ENCODE measurements at regions not wholly inside any gene's neighbourhood (a gene's known extent, or its start where the extent isn't known, plus 50 kb on each side); places are given as distances from the start of the nearest gene placed in this dataset.

DNA sequence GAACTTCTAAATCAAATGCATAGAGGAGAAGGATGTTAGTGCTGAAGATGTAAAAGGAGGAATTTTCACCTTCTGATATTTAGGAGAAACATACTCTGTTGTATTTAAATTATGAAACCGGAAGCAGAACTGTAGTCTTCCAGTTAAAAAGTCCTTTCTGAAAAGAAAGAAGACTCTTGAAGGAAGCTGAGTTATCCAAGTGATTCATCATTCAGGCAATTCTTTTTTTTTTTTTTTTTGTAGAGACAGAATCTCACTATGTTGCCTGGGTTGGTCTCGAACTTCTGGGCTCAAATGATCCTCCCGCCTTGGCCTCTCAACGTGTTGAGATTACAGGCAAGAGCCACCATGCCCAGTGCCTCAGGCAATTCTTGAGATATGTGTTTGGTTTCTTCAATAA, 424.8 kb upstream of the TPM1 start:
- Mint-ChIP-seq H3K27me3 (ENCODE audit: unreplicated experiment) (peaks cover 2% of the 10 kb centered on the region), H3K4me3 (ENCODE audit: unreplicated experiment) (no peak overlapping the region), H3K27ac (ENCODE audit: unreplicated experiment) (no peak overlapping the region), H3K9me3 (ENCODE audit: unreplicated experiment) (no peaks in the 10 kb centered on the region), H3K4me1 (ENCODE audit: low read depth, unreplicated experiment) (peaks cover 7% of the 10 kb centered on the region), H3K36me3 (ENCODE audit: unreplicated experiment) (no peaks in the 10 kb centered on the region)
- DNase-seq, result no peak
- TF ChIP-seq, protein P1, sequence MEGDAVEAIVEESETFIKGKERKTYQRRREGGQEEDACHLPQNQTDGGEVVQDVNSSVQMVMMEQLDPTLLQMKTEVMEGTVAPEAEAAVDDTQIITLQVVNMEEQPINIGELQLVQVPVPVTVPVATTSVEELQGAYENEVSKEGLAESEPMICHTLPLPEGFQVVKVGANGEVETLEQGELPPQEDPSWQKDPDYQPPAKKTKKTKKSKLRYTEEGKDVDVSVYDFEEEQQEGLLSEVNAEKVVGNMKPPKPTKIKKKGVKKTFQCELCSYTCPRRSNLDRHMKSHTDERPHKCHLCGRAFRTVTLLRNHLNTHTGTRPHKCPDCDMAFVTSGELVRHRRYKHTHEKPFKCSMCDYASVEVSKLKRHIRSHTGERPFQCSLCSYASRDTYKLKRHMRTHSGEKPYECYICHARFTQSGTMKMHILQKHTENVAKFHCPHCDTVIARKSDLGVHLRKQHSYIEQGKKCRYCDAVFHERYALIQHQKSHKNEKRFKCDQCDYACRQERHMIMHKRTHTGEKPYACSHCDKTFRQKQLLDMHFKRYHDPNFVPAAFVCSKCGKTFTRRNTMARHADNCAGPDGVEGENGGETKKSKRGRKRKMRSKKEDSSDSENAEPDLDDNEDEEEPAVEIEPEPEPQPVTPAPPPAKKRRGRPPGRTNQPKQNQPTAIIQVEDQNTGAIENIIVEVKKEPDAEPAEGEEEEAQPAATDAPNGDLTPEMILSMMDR (IDR thresholded peaks at IDR 0.05; ENCODE audit: partially characterized antibody, unreplicated experiment), result no peak

DNA sequence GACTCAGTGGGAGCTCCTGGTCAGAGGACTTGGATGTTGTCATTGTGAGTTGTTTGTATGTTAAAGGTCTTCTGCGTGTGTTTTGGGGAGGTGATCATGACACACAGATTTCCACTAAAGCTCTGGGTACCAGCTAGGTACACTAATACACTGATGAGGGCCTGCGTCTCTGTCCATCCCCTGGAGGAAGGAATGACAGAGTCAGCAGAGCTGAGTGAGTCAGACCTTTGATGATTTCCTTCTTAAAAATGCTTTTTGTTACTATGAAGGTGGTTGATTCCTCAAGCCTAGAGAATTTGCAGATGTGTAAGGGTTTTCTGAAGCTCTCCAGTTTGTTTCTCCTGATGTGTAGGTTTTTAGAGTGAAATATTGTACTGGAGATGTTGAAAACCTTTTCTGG, 424.1 kb upstream of the TPM1 start:
- Mint-ChIP-seq H3K36me3 (ENCODE audit: unreplicated experiment) (no peaks in the 10 kb centered on the region), H3K27me3 (ENCODE audit: unreplicated experiment) (peaks cover 3% of the 10 kb centered on the region), H3K9me3 (ENCODE audit: unreplicated experiment) (no peaks in the 10 kb centered on the region), H3K27ac (ENCODE audit: unreplicated experiment) (no peak overlapping the region), H3K4me3 (ENCODE audit: unreplicated experiment) (no peak overlapping the region), H3K4me1 (ENCODE audit: low read depth, unreplicated experiment) (peaks cover 11% of the 10 kb centered on the region)
- no peak for DNase-seq
- TF ChIP-seq, protein P1 (IDR thresholded peaks at IDR 0.05; ENCODE audit: partially characterized antibody, unreplicated experiment), result no peak

GRCh38 chr15:62618846-62619504, 423.6 kb upstream of the TPM1 start:
- H3K27ac Mint-ChIP-seq (ENCODE audit: unreplicated experiment), result no peak overlapping the region
- no peak overlapping the region for H3K4me3 Mint-ChIP-seq (ENCODE audit: unreplicated experiment)
- DNase-seq, result no peak
- H3K4me1 Mint-ChIP-seq (ENCODE audit: low read depth, unreplicated experiment), result peaks cover 11% of the 10 kb centered on the region
- H3K27me3 Mint-ChIP-seq (ENCODE audit: unreplicated experiment), result peaks cover 3% of the 10 kb centered on the region
- TF ChIP-seq, protein P1 (IDR thresholded peaks at IDR 0.05; ENCODE audit: partially characterized antibody, unreplicated experiment), result no peak
- H3K9me3 Mint-ChIP-seq (ENCODE audit: unreplicated experiment), result no peaks in the 10 kb centered on the region
- H3K36me3 Mint-ChIP-seq (ENCODE audit: unreplicated experiment), result no peaks in the 10 kb centered on the region

- peak overlapping the region; percentile 4 for H3K27ac Mint-ChIP-seq (ENCODE audit: unreplicated experiment)
- peaks cover 11% of the 10 kb centered on the region for H3K4me1 Mint-ChIP-seq (ENCODE audit: low read depth, unreplicated experiment)
- no peaks in the 10 kb centered on the region for H3K36me3 Mint-ChIP-seq (ENCODE audit: unreplicated experiment)
- no peak overlapping the region for H3K4me3 Mint-ChIP-seq (ENCODE audit: unreplicated experiment)
- peaks cover 3% of the 10 kb centered on the region for H3K27me3 Mint-ChIP-seq (ENCODE audit: unreplicated experiment)
- DNase-seq, result no peak
- no peaks in the 10 kb centered on the region for H3K9me3 Mint-ChIP-seq (ENCODE audit: unreplicated experiment)
- TF ChIP-seq, protein P1 (IDR thresholded peaks at IDR 0.05; ENCODE audit: partially characterized antibody, unreplicated experiment), result no peak
Measured at GRCh38 chr15:62619526-62619925, 423.0 kb upstream of the TPM1 start.

GRCh38 chr15:62622775-62623174, 419.8 kb upstream of the TPM1 start:
- DNase-seq, result no peak
- peaks cover 18% of the 10 kb centered on the region for H3K4me1 Mint-ChIP-seq (ENCODE audit: low read depth, unreplicated experiment)
- H3K27me3 Mint-ChIP-seq (ENCODE audit: unreplicated experiment), result peaks cover 3% of the 10 kb centered on the region
- peak overlapping the region; percentile 38 for H3K27ac Mint-ChIP-seq (ENCODE audit: unreplicated experiment)
- no peaks in the 10 kb centered on the region for H3K9me3 Mint-ChIP-seq (ENCODE audit: unreplicated experiment)
- no peaks in the 10 kb centered on the region for H3K36me3 Mint-ChIP-seq (ENCODE audit: unreplicated experiment)
- TF ChIP-seq, protein P1 (IDR thresholded peaks at IDR 0.05; ENCODE audit: partially characterized antibody, unreplicated experiment), result no peak
- H3K4me3 Mint-ChIP-seq (ENCODE audit: unreplicated experiment), result no peak overlapping the region

Measured in glutamatergic neuron (in vitro differentiated cells).